ENCODE measurements at regions not wholly inside any gene's neighbourhood (a gene's known extent, or its start where the extent isn't known, plus 50 kb on each side); places are given as distances from the start of the nearest gene placed in this dataset.

- TF ChIP-seq KDM1A (IDR thresholded peaks at IDR 0.05; ENCODE audit: low read depth): no peak
- no peak for TF ChIP-seq EP300 (IDR thresholded peaks at IDR 0.05)
- TF ChIP-seq CTCF (IDR thresholded peaks at IDR 0.05): no peak
- no peak for TF ChIP-seq POLR2A (IDR thresholded peaks at IDR 0.05; ENCODE audit: low read length)
- TF ChIP-seq MAX (IDR thresholded peaks at IDR 0.05): no peak
- TF ChIP-seq RAD21 (conservative IDR thresholded peaks at IDR 0.05 in 1 of 2, IDR thresholded peaks at IDR 0.05 in 1 of 2): no peak
- no peak for TF ChIP-seq PBX3 (IDR thresholded peaks at IDR 0.05)
- no peak for TF ChIP-seq MAFK (IDR thresholded peaks at IDR 0.05; ENCODE audit: partially characterized antibody)
- TF ChIP-seq POLR2AphosphoS2 (conservative IDR thresholded peaks at IDR 0.05; ENCODE audit: low read length): no peak
- TF ChIP-seq REST (IDR thresholded peaks at IDR 0.05): no peak
- TF ChIP-seq RCOR1 (IDR thresholded peaks at IDR 0.05; ENCODE audit: low read depth, low read length): no peak
- no peak for TF ChIP-seq SMC3 (IDR thresholded peaks at IDR 0.05)
- no peak for TF ChIP-seq BHLHE40 (IDR thresholded peaks at IDR 0.05; ENCODE audit: low read depth, low read length)
These were observed 176.2 kb upstream of the ANKRD28 start for GRCh38 chr3:15973940-15974339.
